ENCODE measurements at regions not wholly inside any gene's neighbourhood (a gene's known extent, or its start where the extent isn't known, plus 50 kb on each side); places are given as distances from the start of the nearest gene placed in this dataset.

DNA sequence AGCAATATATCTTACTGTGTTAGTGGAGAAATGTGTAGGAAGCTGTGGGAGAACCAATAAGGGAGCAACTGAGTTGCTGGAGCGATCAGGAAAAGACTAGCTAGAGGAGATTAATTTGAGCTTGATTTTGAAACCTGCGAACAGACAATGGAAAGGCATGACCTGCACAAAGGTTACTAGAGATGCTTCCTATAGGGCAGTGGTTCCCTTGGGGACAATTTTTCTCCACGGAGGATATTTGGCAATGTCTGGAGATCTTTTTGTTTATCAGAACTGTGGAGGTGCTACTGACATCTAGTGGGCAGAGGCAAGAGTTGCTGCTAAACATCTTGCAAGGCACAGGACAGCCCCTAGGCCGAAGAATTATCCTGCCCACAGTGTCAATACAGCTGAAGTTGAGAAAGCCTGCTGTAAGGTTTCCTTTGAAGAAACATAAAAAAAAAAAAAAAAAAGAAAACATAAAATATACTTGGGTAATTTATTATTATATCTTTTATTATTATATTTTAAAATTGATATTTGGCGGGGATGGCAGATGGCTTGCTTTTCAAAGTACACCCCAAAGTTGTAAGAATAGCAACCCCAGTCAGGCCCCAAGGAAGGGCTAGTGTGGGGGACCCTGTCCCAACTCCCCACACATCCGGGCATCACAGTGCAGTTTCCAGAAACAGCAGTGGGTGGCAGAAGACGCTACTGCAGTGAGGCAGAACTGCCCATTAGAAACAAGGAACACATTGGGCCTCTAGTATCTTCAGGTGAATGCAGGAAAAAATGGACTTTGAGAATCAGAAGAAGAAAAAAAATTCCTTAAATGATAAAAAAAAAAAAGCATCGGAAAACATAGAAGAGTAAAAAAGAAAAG, 481.6 kb downstream of the SH2D4B start:
- TF ChIP-seq POLR2A (IDR thresholded peaks at IDR 0.05) (no peak), EP300 (IDR thresholded peaks at IDR 0.05) (no peak), POLR2AphosphoS5 (IDR thresholded peaks at IDR 0.05) (no peak)
- TF ChIP-seq, protein P1, sequence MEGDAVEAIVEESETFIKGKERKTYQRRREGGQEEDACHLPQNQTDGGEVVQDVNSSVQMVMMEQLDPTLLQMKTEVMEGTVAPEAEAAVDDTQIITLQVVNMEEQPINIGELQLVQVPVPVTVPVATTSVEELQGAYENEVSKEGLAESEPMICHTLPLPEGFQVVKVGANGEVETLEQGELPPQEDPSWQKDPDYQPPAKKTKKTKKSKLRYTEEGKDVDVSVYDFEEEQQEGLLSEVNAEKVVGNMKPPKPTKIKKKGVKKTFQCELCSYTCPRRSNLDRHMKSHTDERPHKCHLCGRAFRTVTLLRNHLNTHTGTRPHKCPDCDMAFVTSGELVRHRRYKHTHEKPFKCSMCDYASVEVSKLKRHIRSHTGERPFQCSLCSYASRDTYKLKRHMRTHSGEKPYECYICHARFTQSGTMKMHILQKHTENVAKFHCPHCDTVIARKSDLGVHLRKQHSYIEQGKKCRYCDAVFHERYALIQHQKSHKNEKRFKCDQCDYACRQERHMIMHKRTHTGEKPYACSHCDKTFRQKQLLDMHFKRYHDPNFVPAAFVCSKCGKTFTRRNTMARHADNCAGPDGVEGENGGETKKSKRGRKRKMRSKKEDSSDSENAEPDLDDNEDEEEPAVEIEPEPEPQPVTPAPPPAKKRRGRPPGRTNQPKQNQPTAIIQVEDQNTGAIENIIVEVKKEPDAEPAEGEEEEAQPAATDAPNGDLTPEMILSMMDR (IDR thresholded peaks at IDR 0.05), result peak in 1 of 4 experiments; percentile 35
